ENCODE measurements at regions not wholly inside any gene's neighbourhood (a gene's known extent, or its start where the extent isn't known, plus 50 kb on each side); places are given as distances from the start of the nearest gene placed in this dataset.

DNA sequence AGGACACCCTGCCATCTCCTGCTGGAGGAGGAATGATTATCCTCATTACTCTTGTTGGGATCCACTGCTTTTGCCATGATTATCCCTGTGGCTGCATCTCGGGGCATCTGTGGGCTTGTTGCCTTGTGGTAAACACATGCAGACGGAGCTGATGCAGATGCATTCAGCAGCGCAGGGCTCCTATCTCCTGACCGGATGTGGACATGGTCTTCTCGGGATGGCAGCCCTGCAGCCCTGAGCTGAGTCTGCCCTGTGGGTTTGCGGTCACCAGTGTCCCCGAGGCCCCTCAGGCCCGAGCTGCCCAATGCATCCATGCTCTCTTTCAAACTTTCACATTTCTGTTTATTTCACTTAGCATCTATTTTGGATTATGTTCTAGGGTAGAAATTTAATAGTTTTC is 250.4 kb upstream of the IRX1 start:
- ChIA-PET SMC1A (ENCODE audit: uncharacterized antibody, unreplicated experiment) (no interaction called here), RAD21 (ENCODE audit: unreplicated experiment) (no interaction called here), POLR2A (no interaction called here), CTCF (no interaction called here)
- no peak overlapping the region for H2AFZ ChIP-seq (ENCODE audit: control insufficient read depth, low read depth, low read length)
- no peaks in the 10 kb centered on the region for H3K36me3 ChIP-seq (ENCODE audit: control insufficient read depth in 2 of 2, insufficient read depth in 2 of 2, low read length in 1 of 2)
- no TSS peak for BruUV-seq (replicated peaks)
- TF ChIP-seq, protein P1, sequence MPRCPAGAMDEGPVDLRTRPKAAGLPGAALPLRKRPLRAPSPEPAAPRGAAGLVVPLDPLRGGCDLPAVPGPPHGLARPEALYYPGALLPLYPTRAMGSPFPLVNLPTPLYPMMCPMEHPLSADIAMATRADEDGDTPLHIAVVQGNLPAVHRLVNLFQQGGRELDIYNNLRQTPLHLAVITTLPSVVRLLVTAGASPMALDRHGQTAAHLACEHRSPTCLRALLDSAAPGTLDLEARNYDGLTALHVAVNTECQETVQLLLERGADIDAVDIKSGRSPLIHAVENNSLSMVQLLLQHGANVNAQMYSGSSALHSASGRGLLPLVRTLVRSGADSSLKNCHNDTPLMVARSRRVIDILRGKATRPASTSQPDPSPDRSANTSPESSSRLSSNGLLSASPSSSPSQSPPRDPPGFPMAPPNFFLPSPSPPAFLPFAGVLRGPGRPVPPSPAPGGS (IDR thresholded peaks at IDR 0.05; ENCODE audit: borderline replicate concordance, insufficient read depth, low read depth, low read length, poor library complexity, severe bottlenecking) = no peak
- TF ChIP-seq ZNF24 (IDR thresholded peaks at IDR 0.05) (no peak), TARDBP (IDR thresholded peaks at IDR 0.05; ENCODE audit: borderline replicate concordance) (no peak), FOS (IDR thresholded peaks at IDR 0.05; ENCODE audit: borderline replicate concordance, extremely low read depth, insufficient read length) (no peak)
- TF ChIP-seq, protein P2, sequence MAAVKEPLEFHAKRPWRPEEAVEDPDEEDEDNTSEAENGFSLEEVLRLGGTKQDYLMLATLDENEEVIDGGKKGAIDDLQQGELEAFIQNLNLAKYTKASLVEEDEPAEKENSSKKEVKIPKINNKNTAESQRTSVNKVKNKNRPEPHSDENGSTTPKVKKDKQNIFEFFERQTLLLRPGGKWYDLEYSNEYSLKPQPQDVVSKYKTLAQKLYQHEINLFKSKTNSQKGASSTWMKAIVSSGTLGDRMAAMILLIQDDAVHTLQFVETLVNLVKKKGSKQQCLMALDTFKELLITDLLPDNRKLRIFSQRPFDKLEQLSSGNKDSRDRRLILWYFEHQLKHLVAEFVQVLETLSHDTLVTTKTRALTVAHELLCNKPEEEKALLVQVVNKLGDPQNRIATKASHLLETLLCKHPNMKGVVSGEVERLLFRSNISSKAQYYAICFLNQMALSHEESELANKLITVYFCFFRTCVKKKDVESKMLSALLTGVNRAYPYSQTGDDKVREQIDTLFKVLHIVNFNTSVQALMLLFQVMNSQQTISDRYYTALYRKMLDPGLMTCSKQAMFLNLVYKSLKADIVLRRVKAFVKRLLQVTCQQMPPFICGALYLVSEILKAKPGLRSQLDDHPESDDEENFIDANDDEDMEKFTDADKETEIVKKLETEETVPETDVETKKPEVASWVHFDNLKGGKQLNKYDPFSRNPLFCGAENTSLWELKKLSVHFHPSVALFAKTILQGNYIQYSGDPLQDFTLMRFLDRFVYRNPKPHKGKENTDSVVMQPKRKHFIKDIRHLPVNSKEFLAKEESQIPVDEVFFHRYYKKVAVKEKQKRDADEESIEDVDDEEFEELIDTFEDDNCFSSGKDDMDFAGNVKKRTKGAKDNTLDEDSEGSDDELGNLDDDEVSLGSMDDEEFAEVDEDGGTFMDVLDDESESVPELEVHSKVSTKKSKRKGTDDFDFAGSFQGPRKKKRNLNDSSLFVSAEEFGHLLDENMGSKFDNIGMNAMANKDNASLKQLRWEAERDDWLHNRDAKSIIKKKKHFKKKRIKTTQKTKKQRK (IDR thresholded peaks at IDR 0.05; ENCODE audit: low read depth, low read length) = no peak
- H3K4me3 ChIP-seq = no peak overlapping the region
- peaks cover 1% of the 10 kb centered on the region; the same call in 1 of the 3 replicates for H3K9me3 ChIP-seq (replicated peaks; ENCODE audit: control insufficient read depth, insufficient read depth, low read length)
- no peak for DNase-seq (ENCODE audit: low read depth, low spot score)
- no peaks in the 10 kb centered on the region for H3K27me3 ChIP-seq (replicated peaks in 1 of 2; ENCODE audit: control insufficient read depth in 2 of 2, insufficient read depth in 2 of 2, low read length in 1 of 2)
- no peak overlapping the region for H3K9ac ChIP-seq (ENCODE audit: control insufficient read depth, insufficient read depth, low read length)
- no peaks in the 10 kb centered on the region for H4K20me1 ChIP-seq (ENCODE audit: control insufficient read depth, insufficient read depth)
- H3K4me2 ChIP-seq (ENCODE audit: control insufficient read depth, insufficient read depth) = no peak overlapping the region
- ATAC-seq = no peak
- no peaks in the 10 kb centered on the region for H3K4me1 ChIP-seq (ENCODE audit: control insufficient read depth, insufficient read depth, low read length)
- WGBS (ENCODE audit: insufficient coverage, insufficient replicate concordance, low lambda C conversion rate, missing lambda C conversion rate) = 22% methylated on average over 8 of the region's 8 CpGs
- intact Hi-C loops (cut with micrococcal nuclease; ENCODE audit: unreplicated experiment) (no loop called here), in situ Hi-C loops (cut with MboI) (no loop called here)
- FAIRE-seq = no peak
- no peak overlapping the region for H3K27ac ChIP-seq (ENCODE audit: control insufficient read depth, insufficient read depth)
- H3K79me2 ChIP-seq (ENCODE audit: control insufficient read depth, insufficient read depth, low read length) = no peaks in the 10 kb centered on the region
